ENCODE measurements at regions not wholly inside any gene's neighbourhood (a gene's known extent, or its start where the extent isn't known, plus 50 kb on each side); places are given as distances from the start of the nearest gene placed in this dataset.

GRCh38 chr22:49276567-49276966 is 551.1 kb downstream of the BRD1 start:
- Histone ChIP-seq H3K4me1 (ENCODE audit: control insufficient read depth, insufficient read depth, low read length, poor library complexity, severe bottlenecking) (no peaks in the 10 kb centered on the region), H3K9me3 (ENCODE audit: control insufficient read depth, low read length) (no peaks in the 10 kb centered on the region)
- no peak for DNase-seq

GRCh38 chr22:49274754-49275380 is 552.8 kb downstream of the BRD1 start:
- Histone ChIP-seq H3K9me3 (ENCODE audit: control insufficient read depth, low read length) (no peaks in the 10 kb centered on the region), H3K27ac (ENCODE audit: insufficient read depth, low read length, poor library complexity, severe bottlenecking) (no peak overlapping the region), H3K36me3 (ENCODE audit: control insufficient read depth, insufficient read depth, low read length) (no peaks in the 10 kb centered on the region), H3K4me3 (ENCODE audit: insufficient read depth, low read depth, low read length, poor library complexity, severe bottlenecking) (no peak overlapping the region), H3K4me1 (ENCODE audit: control insufficient read depth, insufficient read depth, low read length, poor library complexity, severe bottlenecking) (no peaks in the 10 kb centered on the region), H3K27me3 (replicated peaks; ENCODE audit: control insufficient read depth, insufficient read depth, low read length, poor library complexity, severe bottlenecking) (no peaks in the 10 kb centered on the region)
- DNase-seq, result no peak

More at GRCh38 chr22:49276567-49276966, 551.1 kb downstream of the BRD1 start:
- Histone ChIP-seq H3K36me3 (ENCODE audit: control insufficient read depth, insufficient read depth, low read length) (no peaks in the 10 kb centered on the region), H3K27me3 (replicated peaks; ENCODE audit: control insufficient read depth, insufficient read depth, low read length, poor library complexity, severe bottlenecking) (peaks cover 2% of the 10 kb centered on the region), H3K4me3 (ENCODE audit: insufficient read depth, low read depth, low read length, poor library complexity, severe bottlenecking) (no peak overlapping the region), H3K27ac (ENCODE audit: insufficient read depth, low read length, poor library complexity, severe bottlenecking) (no peak overlapping the region)

- Histone ChIP-seq H3K9me3 (ENCODE audit: control insufficient read depth, low read length) (no peaks in the 10 kb centered on the region), H3K27me3 (replicated peaks; ENCODE audit: control insufficient read depth, insufficient read depth, low read length, poor library complexity, severe bottlenecking) (no peaks in the 10 kb centered on the region), H3K4me3 (ENCODE audit: insufficient read depth, low read depth, low read length, poor library complexity, severe bottlenecking) (no peak overlapping the region), H3K36me3 (ENCODE audit: control insufficient read depth, insufficient read depth, low read length) (no peaks in the 10 kb centered on the region), H3K27ac (ENCODE audit: insufficient read depth, low read length, poor library complexity, severe bottlenecking) (no peak overlapping the region), H3K4me1 (ENCODE audit: control insufficient read depth, insufficient read depth, low read length, poor library complexity, severe bottlenecking) (no peaks in the 10 kb centered on the region)
- DNase-seq, result no peak
These were observed 555.0 kb downstream of the BRD1 start for GRCh38 chr22:49272546-49273125.

GRCh38 chr22:49271831-49272230 is 555.8 kb downstream of the BRD1 start:
- no peaks in the 10 kb centered on the region for H3K27me3 ChIP-seq (replicated peaks; ENCODE audit: control insufficient read depth, insufficient read depth, low read length, poor library complexity, severe bottlenecking)

GRCh38 chr22:49271369-49271727 is 556.3 kb downstream of the BRD1 start:
- no peak overlapping the region for H3K27ac ChIP-seq (ENCODE audit: insufficient read depth, low read length, poor library complexity, severe bottlenecking)
- no peaks in the 10 kb centered on the region for H3K27me3 ChIP-seq (replicated peaks; ENCODE audit: control insufficient read depth, insufficient read depth, low read length, poor library complexity, severe bottlenecking)
- no peaks in the 10 kb centered on the region for H3K4me1 ChIP-seq (ENCODE audit: control insufficient read depth, insufficient read depth, low read length, poor library complexity, severe bottlenecking)
- no peaks in the 10 kb centered on the region for H3K9me3 ChIP-seq (ENCODE audit: control insufficient read depth, low read length)
- no peak for DNase-seq
- H3K4me3 ChIP-seq (ENCODE audit: insufficient read depth, low read depth, low read length, poor library complexity, severe bottlenecking), result no peak overlapping the region
- no peaks in the 10 kb centered on the region for H3K36me3 ChIP-seq (ENCODE audit: control insufficient read depth, insufficient read depth, low read length)

More at GRCh38 chr22:49271831-49272230, 555.8 kb downstream of the BRD1 start:
- Histone ChIP-seq H3K4me3 (ENCODE audit: insufficient read depth, low read depth, low read length, poor library complexity, severe bottlenecking) (no peak overlapping the region), H3K4me1 (ENCODE audit: control insufficient read depth, insufficient read depth, low read length, poor library complexity, severe bottlenecking) (no peaks in the 10 kb centered on the region), H3K9me3 (ENCODE audit: control insufficient read depth, low read length) (no peaks in the 10 kb centered on the region), H3K27ac (ENCODE audit: insufficient read depth, low read length, poor library complexity, severe bottlenecking) (no peak overlapping the region), H3K36me3 (ENCODE audit: control insufficient read depth, insufficient read depth, low read length) (no peaks in the 10 kb centered on the region)
- DNase-seq, result no peak

GRCh38 chr22:49270595-49271368 is 556.9 kb downstream of the BRD1 start:
- H3K4me3 ChIP-seq (ENCODE audit: insufficient read depth, low read depth, low read length, poor library complexity, severe bottlenecking), result no peak overlapping the region
- H3K36me3 ChIP-seq (ENCODE audit: control insufficient read depth, insufficient read depth, low read length), result no peaks in the 10 kb centered on the region
- no peaks in the 10 kb centered on the region for H3K27me3 ChIP-seq (replicated peaks; ENCODE audit: control insufficient read depth, insufficient read depth, low read length, poor library complexity, severe bottlenecking)
- no peak for DNase-seq
- H3K9me3 ChIP-seq (ENCODE audit: control insufficient read depth, low read length), result no peaks in the 10 kb centered on the region
- no peak overlapping the region for H3K27ac ChIP-seq (ENCODE audit: insufficient read depth, low read length, poor library complexity, severe bottlenecking)
- no peaks in the 10 kb centered on the region for H3K4me1 ChIP-seq (ENCODE audit: control insufficient read depth, insufficient read depth, low read length, poor library complexity, severe bottlenecking)

- no peak overlapping the region for H3K4me3 ChIP-seq (ENCODE audit: insufficient read depth, low read depth, low read length, poor library complexity, severe bottlenecking)
- H3K9me3 ChIP-seq (ENCODE audit: control insufficient read depth, low read length), result no peaks in the 10 kb centered on the region
- no peaks in the 10 kb centered on the region for H3K27me3 ChIP-seq (replicated peaks; ENCODE audit: control insufficient read depth, insufficient read depth, low read length, poor library complexity, severe bottlenecking)
- DNase-seq, result no peak
- no peak overlapping the region for H3K27ac ChIP-seq (ENCODE audit: insufficient read depth, low read length, poor library complexity, severe bottlenecking)
- no peaks in the 10 kb centered on the region for H3K36me3 ChIP-seq (ENCODE audit: control insufficient read depth, insufficient read depth, low read length)
- no peaks in the 10 kb centered on the region for H3K4me1 ChIP-seq (ENCODE audit: control insufficient read depth, insufficient read depth, low read length, poor library complexity, severe bottlenecking)
These were observed 557.7 kb downstream of the BRD1 start for GRCh38 chr22:49269928-49270327.

GRCh38 chr22:49269371-49269770 is 558.3 kb downstream of the BRD1 start:
- H3K4me1 ChIP-seq (ENCODE audit: control insufficient read depth, insufficient read depth, low read length, poor library complexity, severe bottlenecking), result no peaks in the 10 kb centered on the region
- DNase-seq, result no peak
- H3K4me3 ChIP-seq (ENCODE audit: insufficient read depth, low read depth, low read length, poor library complexity, severe bottlenecking), result no peak overlapping the region
- H3K27ac ChIP-seq (ENCODE audit: insufficient read depth, low read length, poor library complexity, severe bottlenecking), result no peak overlapping the region
- H3K9me3 ChIP-seq (ENCODE audit: control insufficient read depth, low read length), result no peaks in the 10 kb centered on the region
- no peaks in the 10 kb centered on the region for H3K36me3 ChIP-seq (ENCODE audit: control insufficient read depth, insufficient read depth, low read length)
- H3K27me3 ChIP-seq (replicated peaks; ENCODE audit: control insufficient read depth, insufficient read depth, low read length, poor library complexity, severe bottlenecking), result no peaks in the 10 kb centered on the region

GRCh38 chr22:49268924-49269323 is 558.7 kb downstream of the BRD1 start:
- Histone ChIP-seq H3K36me3 (ENCODE audit: control insufficient read depth, insufficient read depth, low read length) (no peaks in the 10 kb centered on the region), H3K4me1 (ENCODE audit: control insufficient read depth, insufficient read depth, low read length, poor library complexity, severe bottlenecking) (no peaks in the 10 kb centered on the region), H3K27ac (ENCODE audit: insufficient read depth, low read length, poor library complexity, severe bottlenecking) (no peak overlapping the region), H3K4me3 (ENCODE audit: insufficient read depth, low read depth, low read length, poor library complexity, severe bottlenecking) (no peak overlapping the region), H3K9me3 (ENCODE audit: control insufficient read depth, low read length) (no peaks in the 10 kb centered on the region), H3K27me3 (replicated peaks; ENCODE audit: control insufficient read depth, insufficient read depth, low read length, poor library complexity, severe bottlenecking) (no peaks in the 10 kb centered on the region)
- no peak for DNase-seq

GRCh38 chr22:49267996-49268395 is 559.7 kb downstream of the BRD1 start:
- H3K27ac ChIP-seq (ENCODE audit: insufficient read depth, low read length, poor library complexity, severe bottlenecking), result no peak overlapping the region
- H3K9me3 ChIP-seq (ENCODE audit: control insufficient read depth, low read length), result no peaks in the 10 kb centered on the region
- no peaks in the 10 kb centered on the region for H3K27me3 ChIP-seq (replicated peaks; ENCODE audit: control insufficient read depth, insufficient read depth, low read length, poor library complexity, severe bottlenecking)
- no peak overlapping the region for H3K4me3 ChIP-seq (ENCODE audit: insufficient read depth, low read depth, low read length, poor library complexity, severe bottlenecking)
- DNase-seq, result no peak
- H3K4me1 ChIP-seq (ENCODE audit: control insufficient read depth, insufficient read depth, low read length, poor library complexity, severe bottlenecking), result no peaks in the 10 kb centered on the region
- no peaks in the 10 kb centered on the region for H3K36me3 ChIP-seq (ENCODE audit: control insufficient read depth, insufficient read depth, low read length)
